ENCODE measurements at regions not wholly inside any gene's neighbourhood (a gene's known extent, or its start where the extent isn't known, plus 50 kb on each side); places are given as distances from the start of the nearest gene placed in this dataset.

- ATAC-seq = no peak
Measured at GRCh38 chr13:28560612-28561011, 65.7 kb upstream of the FLT1 start.

GRCh38 chr13:28559636-28560259 is 64.8 kb upstream of the FLT1 start:
- TF ChIP-seq ZFP3 (CRISPR knock-in tag; IDR thresholded peaks at IDR 0.05) (no peak), TOX (CRISPR knock-in tag; IDR thresholded peaks at IDR 0.05; ENCODE audit: borderline replicate concordance) (no peak), POU6F1 (CRISPR knock-in tag; IDR thresholded peaks at IDR 0.05; ENCODE audit: borderline replicate concordance, low read depth) (no peak), ISL1 (CRISPR knock-in tag; IDR thresholded peaks at IDR 0.05) (no peak), ARNTL (CRISPR knock-in tag; IDR thresholded peaks at IDR 0.05; ENCODE audit: borderline replicate concordance, low read depth) (no peak), TCF4 (CRISPR knock-in tag; IDR thresholded peaks at IDR 0.05; ENCODE audit: borderline replicate concordance) (no peak), ZNF565 (CRISPR knock-in tag; conservative IDR thresholded peaks at IDR 0.05; ENCODE audit: low read depth) (no peak), PPARA (CRISPR knock-in tag; IDR thresholded peaks at IDR 0.05; ENCODE audit: borderline replicate concordance) (no peak), ZNF8 (CRISPR knock-in tag; IDR thresholded peaks at IDR 0.05) (no peak), SNAI2 (CRISPR knock-in tag; IDR thresholded peaks at IDR 0.05) (no peak), CSDC2 (CRISPR knock-in tag; IDR thresholded peaks at IDR 0.05) (no peak), CSRNP3 (CRISPR knock-in tag; IDR thresholded peaks at IDR 0.05) (no peak), BACH2 (CRISPR knock-in tag; IDR thresholded peaks at IDR 0.05; ENCODE audit: borderline replicate concordance) (no peak), ESRRG (CRISPR knock-in tag; IDR thresholded peaks at IDR 0.05) (no peak), ZC3H10 (CRISPR knock-in tag; IDR thresholded peaks at IDR 0.05) (no peak), RARB (CRISPR knock-in tag; IDR thresholded peaks at IDR 0.05) (no peak), ZNF70 (CRISPR knock-in tag; IDR thresholded peaks at IDR 0.05) (no peak), PATZ1 (CRISPR knock-in tag; IDR thresholded peaks at IDR 0.05; ENCODE audit: borderline replicate concordance) (no peak), TSHZ2 (CRISPR knock-in tag; IDR thresholded peaks at IDR 0.05) (no peak)
- no peak for ATAC-seq

More at GRCh38 chr13:28560612-28561011, 65.7 kb upstream of the FLT1 start:
- no peak for TF ChIP-seq CSRNP3 (CRISPR knock-in tag; IDR thresholded peaks at IDR 0.05)
- no peak for TF ChIP-seq ZC3H10 (CRISPR knock-in tag; IDR thresholded peaks at IDR 0.05)
- no peak for TF ChIP-seq TOX (CRISPR knock-in tag; IDR thresholded peaks at IDR 0.05; ENCODE audit: borderline replicate concordance)
- no peak for TF ChIP-seq PPARA (CRISPR knock-in tag; IDR thresholded peaks at IDR 0.05; ENCODE audit: borderline replicate concordance)
- TF ChIP-seq SNAI2 (CRISPR knock-in tag; IDR thresholded peaks at IDR 0.05) = no peak
- no peak for TF ChIP-seq POU6F1 (CRISPR knock-in tag; IDR thresholded peaks at IDR 0.05; ENCODE audit: borderline replicate concordance, low read depth)
- TF ChIP-seq ISL1 (CRISPR knock-in tag; IDR thresholded peaks at IDR 0.05) = no peak
- TF ChIP-seq RARB (CRISPR knock-in tag; IDR thresholded peaks at IDR 0.05) = no peak
- no peak for TF ChIP-seq ZFP30 (CRISPR knock-in tag; IDR thresholded peaks at IDR 0.05)

Measured in SK-N-SH treated with all-trans-retinoic acid at 6 μM for 48 hours (cell line).